Brain microvascular endothelial cell (primary cell): ENCODE measurements at regions not wholly inside any gene's neighbourhood (a gene's known extent, or its start where the extent isn't known, plus 50 kb on each side); places are given as distances from the start of the nearest gene placed in this dataset.

Experiments
- DNase-seq: peaks from one replicate; pipeline ENCODE4 v3.0.0-alpha.2; 2020
- H3K27ac ChIP-seq: fragments of 250-450 bp; sonication (Bioruptor Pico); 2 replicates; pipeline ENCODE4 v1.5.1; 2020; ENCODE audit warnings: mild to moderate bottlenecking, moderate library complexity
- H3K27me3 ChIP-seq: fragments of 250-450 bp; sonication (Bioruptor Pico); replicated peaks from 2 replicates; pipeline ENCODE4 v1.5.1; 2020; ENCODE audit warnings: mild to moderate bottlenecking
- H3K36me3 ChIP-seq: fragments of 250-450 bp; sonication (Bioruptor Pico); replicated peaks from 2 replicates; pipeline ENCODE4 v1.5.1; 2020; ENCODE audit warnings: mild to moderate bottlenecking
- H3K4me3 ChIP-seq: 2 replicates; pipeline ENCODE4 v1.5.1; 2011; ENCODE audit warnings: low read depth, mild to moderate bottlenecking, control low read depth, low read length, moderate library complexity
- CTCF ChIP-seq: IDR thresholded peaks from 2 replicates; pipeline ENCODE4 v1.5.1; 2011; ENCODE audit warnings: low read depth, mild to moderate bottlenecking, moderate library complexity, low read length, control low read depth, inconsistent platforms; ENCODE audit errors: missing control alignments
- in situ Hi-C: cut with HindIII; loops from 2 replicates; pipeline ENCODE4 v1.10.0; 2017; ENCODE audit warnings: low sequenced_read_pairs, low pct_ligation_motif_present

GRCh38 chr10:28946479-28946878 is 269.2 kb downstream of the BAMBI start:
- in situ Hi-C loops = no loop called here
- Histone ChIP-seq H3K27me3 (no peaks in the 10 kb centered on the region), H3K27ac (peak overlapping the region; percentile 71), H3K36me3 (no peaks in the 10 kb centered on the region), H3K4me3 (no peak overlapping the region)
- TF ChIP-seq CTCF = no peak
- DNase-seq = peak; percentile 77

- Histone ChIP-seq H3K27ac (peak overlapping the region; percentile 11), H3K4me3 (no peak overlapping the region), H3K27me3 (no peaks in the 10 kb centered on the region), H3K36me3 (no peaks in the 10 kb centered on the region)
- TF ChIP-seq CTCF = no peak
- in situ Hi-C loops = no loop called here
- DNase-seq = peak; percentile 26
These were observed 269.9 kb downstream of the BAMBI start for GRCh38 chr10:28947171-28947570.

GRCh38 chr10:28948046-28948445 is 270.7 kb downstream of the BAMBI start:
- in situ Hi-C loops = no loop called here
- no peaks in the 10 kb centered on the region for H3K36me3 ChIP-seq
- no peaks in the 10 kb centered on the region for H3K27me3 ChIP-seq
- no peak overlapping the region for H3K27ac ChIP-seq
- no peak overlapping the region for H3K4me3 ChIP-seq
- DNase-seq = peak; percentile 20
- TF ChIP-seq CTCF = no peak

GRCh38 chr10:28949005-28950004 is 272.0 kb downstream of the BAMBI start:
- H3K4me3 ChIP-seq = no peak overlapping the region
- H3K27ac ChIP-seq = no peak overlapping the region
- DNase-seq = no peak
- H3K36me3 ChIP-seq = no peaks in the 10 kb centered on the region
- in situ Hi-C loops = no loop called here
- no peak for TF ChIP-seq CTCF
- no peaks in the 10 kb centered on the region for H3K27me3 ChIP-seq

GRCh38 chr10:28951484-28951883 is 274.2 kb downstream of the BAMBI start:
- no peak for TF ChIP-seq CTCF
- no peaks in the 10 kb centered on the region for H3K27me3 ChIP-seq
- H3K27ac ChIP-seq = no peak overlapping the region
- in situ Hi-C loops = no loop called here
- no peaks in the 10 kb centered on the region for H3K36me3 ChIP-seq
- H3K4me3 ChIP-seq = no peak overlapping the region
- DNase-seq = no peak
